Muscle layer of colon (tissue), 2 donors: ENCODE measurements at regions not wholly inside any gene's neighbourhood (a gene's known extent, or its start where the extent isn't known, plus 50 kb on each side); places are given as distances from the start of the nearest gene placed in this dataset.

ENCODE experiments used
- H3K27ac ChIP-seq: one replicate; pipeline ENCODE4 v1.7.0; 2013; ENCODE audit warnings: low read depth, mild to moderate bottlenecking, low read length, moderate library complexity
- H3K27me3 ChIP-seq, 2 donors: one replicate each; pipeline ENCODE4 v1.7.0; 2013; ENCODE audit warnings: low read length in 2 of 2, mild to moderate bottlenecking in 2 of 2; ENCODE audit not compliant: insufficient read depth in 2 of 2, control insufficient read depth in 1 of 2
- H3K36me3 ChIP-seq: one replicate; pipeline ENCODE4 v1.7.0; 2013; ENCODE audit warnings: mild to moderate bottlenecking, low read length; ENCODE audit not compliant: insufficient read depth
- H3K4me1 ChIP-seq: one replicate; pipeline ENCODE4 v1.7.0; 2013; ENCODE audit warnings: mild to moderate bottlenecking, low read length; ENCODE audit not compliant: insufficient read depth
- H3K4me3 ChIP-seq, 2 donors: one replicate each; pipeline ENCODE4 v1.7.0; 2013; ENCODE audit warnings: low read length in 2 of 2, low read depth in 1 of 2, mild to moderate bottlenecking in 1 of 2, moderate library complexity in 1 of 2
- H3K9ac ChIP-seq: one replicate; pipeline ENCODE4 v1.7.0; 2013; ENCODE audit warnings: low read length
- H3K9me3 ChIP-seq: one replicate; pipeline ENCODE4 v1.7.0; 2013; ENCODE audit warnings: mild to moderate bottlenecking, low read length
- donor health status: abdominal sarcoma.
- donor health status: Adenocarcinoma of cecum.

DNA sequence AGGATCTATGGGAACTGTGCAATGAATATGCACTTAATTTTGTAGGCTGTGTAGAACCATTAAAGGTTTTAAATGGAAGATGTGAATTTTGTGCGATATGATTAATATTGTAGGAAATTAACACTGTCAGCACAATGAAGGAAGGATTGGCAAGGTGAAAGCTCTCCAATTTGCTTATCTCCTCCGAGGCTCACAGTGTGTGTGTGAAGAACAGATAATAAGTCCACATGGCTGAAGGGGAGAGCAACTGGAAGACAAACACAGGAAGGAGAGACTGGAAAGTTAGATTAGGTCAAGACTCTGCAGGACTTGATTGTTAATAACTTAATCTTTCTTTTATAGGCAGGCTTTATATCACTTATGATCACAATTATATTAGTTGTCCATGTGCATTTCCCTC lies 269.7 kb upstream of the VRK2 start:
- Histone ChIP-seq H3K9ac (no peak overlapping the region), H3K4me1 (no peaks in the 10 kb centered on the region), H3K27ac (no peak overlapping the region), H3K9me3 (no peaks in the 10 kb centered on the region), H3K4me3 (no peak overlapping the region), H3K36me3 (no peaks in the 10 kb centered on the region), H3K27me3 (no peaks in the 10 kb centered on the region)

DNA sequence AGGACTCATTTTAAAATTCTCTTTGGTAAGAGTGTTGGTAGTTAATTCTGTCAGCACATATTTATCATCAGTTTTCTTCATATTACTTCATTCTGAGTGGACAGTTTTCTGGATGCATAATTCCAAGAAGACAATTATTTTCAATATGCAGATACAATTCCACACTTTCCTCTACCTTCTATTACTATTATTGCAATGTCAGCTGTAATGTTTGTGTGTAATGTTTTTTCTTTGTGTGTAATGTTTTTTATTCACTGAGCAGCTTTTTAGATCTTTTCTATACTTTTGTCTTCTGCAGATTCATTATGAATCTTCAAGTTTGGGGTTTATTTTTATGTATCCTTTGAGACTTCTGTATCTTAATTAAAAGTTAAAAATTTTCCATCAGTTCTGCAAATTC lies 264.0 kb upstream of the VRK2 start:
- H3K4me1 ChIP-seq, result no peaks in the 10 kb centered on the region
- no peaks in the 10 kb centered on the region for H3K36me3 ChIP-seq
- no peak overlapping the region for H3K4me3 ChIP-seq
- no peaks in the 10 kb centered on the region for H3K9me3 ChIP-seq
- H3K9ac ChIP-seq, result no peak overlapping the region
- no peak overlapping the region for H3K27ac ChIP-seq
- no peaks in the 10 kb centered on the region for H3K27me3 ChIP-seq

GRCh38 chr2:57793310-57793709 lies 253.3 kb upstream of the VRK2 start:
- Histone ChIP-seq H3K4me1 (no peaks in the 10 kb centered on the region), H3K36me3 (no peaks in the 10 kb centered on the region), H3K27ac (no peak overlapping the region), H3K4me3 (no peak overlapping the region), H3K9me3 (no peaks in the 10 kb centered on the region), H3K9ac (no peak overlapping the region), H3K27me3 (no peaks in the 10 kb centered on the region)

- no peaks in the 10 kb centered on the region for H3K9me3 ChIP-seq
- H3K4me1 ChIP-seq, result no peaks in the 10 kb centered on the region
- H3K27ac ChIP-seq, result no peak overlapping the region
- no peak overlapping the region for H3K4me3 ChIP-seq
- H3K27me3 ChIP-seq, result no peaks in the 10 kb centered on the region
- no peaks in the 10 kb centered on the region for H3K36me3 ChIP-seq
- H3K9ac ChIP-seq, result no peak overlapping the region
Observed at GRCh38 chr2:57796527-57796926, 250.1 kb upstream of the VRK2 start.

DNA sequence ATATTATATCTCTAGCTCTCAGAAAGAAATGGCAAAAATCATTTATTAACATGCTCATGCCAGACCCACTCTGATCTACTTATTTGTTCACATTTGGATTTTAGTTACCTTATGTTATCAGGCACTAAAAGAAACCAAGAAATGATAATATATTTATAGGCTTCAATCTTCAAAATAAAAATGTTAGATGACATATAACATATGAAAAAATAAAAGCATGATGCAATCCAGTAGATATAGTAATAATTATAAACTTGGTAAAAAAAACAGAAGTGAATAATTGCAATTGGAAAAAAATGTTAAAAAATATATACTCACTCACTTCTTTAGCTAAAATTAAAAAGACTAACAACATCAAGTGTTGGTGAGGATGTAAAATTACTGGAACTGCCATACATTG lies 248.3 kb upstream of the VRK2 start:
- H3K36me3 ChIP-seq, result no peaks in the 10 kb centered on the region
- no peaks in the 10 kb centered on the region for H3K4me1 ChIP-seq
- H3K9me3 ChIP-seq, result no peaks in the 10 kb centered on the region
- no peak overlapping the region for H3K4me3 ChIP-seq
- H3K9ac ChIP-seq, result no peak overlapping the region
- H3K27ac ChIP-seq, result no peak overlapping the region
- no peaks in the 10 kb centered on the region for H3K27me3 ChIP-seq

DNA sequence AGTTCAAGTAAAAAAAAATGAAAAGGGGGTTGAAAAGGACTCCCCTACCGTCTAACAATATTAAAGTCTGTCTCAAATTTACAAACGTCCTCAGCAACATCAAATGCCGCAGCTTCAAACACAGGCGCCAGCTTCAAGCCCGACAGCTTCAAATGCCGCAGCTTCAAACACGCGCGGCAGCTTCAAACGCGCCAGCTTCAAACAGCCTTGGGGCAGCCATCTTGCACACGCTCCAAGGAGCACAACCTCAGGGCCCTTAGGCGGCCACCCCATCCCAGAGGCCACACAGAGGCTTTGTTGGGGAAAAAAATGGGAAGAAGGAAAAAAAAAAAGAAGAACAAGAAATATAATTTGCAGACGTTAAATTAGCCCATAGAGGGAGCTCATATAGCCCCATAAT lies 244.4 kb upstream of the VRK2 start:
- Histone ChIP-seq H3K9me3 (no peaks in the 10 kb centered on the region), H3K9ac (no peak overlapping the region), H3K27ac (no peak overlapping the region), H3K4me3 (no peak overlapping the region), H3K36me3 (no peaks in the 10 kb centered on the region), H3K27me3 (no peaks in the 10 kb centered on the region), H3K4me1 (no peaks in the 10 kb centered on the region)

GRCh38 chr2:57804971-57805370 lies 241.6 kb upstream of the VRK2 start:
- H3K27me3 ChIP-seq, result no peaks in the 10 kb centered on the region
- H3K4me3 ChIP-seq, result no peak overlapping the region
- H3K4me1 ChIP-seq, result no peaks in the 10 kb centered on the region
- H3K36me3 ChIP-seq, result no peaks in the 10 kb centered on the region
- no peak overlapping the region for H3K9ac ChIP-seq
- no peaks in the 10 kb centered on the region for H3K9me3 ChIP-seq
- H3K27ac ChIP-seq, result no peak overlapping the region

DNA sequence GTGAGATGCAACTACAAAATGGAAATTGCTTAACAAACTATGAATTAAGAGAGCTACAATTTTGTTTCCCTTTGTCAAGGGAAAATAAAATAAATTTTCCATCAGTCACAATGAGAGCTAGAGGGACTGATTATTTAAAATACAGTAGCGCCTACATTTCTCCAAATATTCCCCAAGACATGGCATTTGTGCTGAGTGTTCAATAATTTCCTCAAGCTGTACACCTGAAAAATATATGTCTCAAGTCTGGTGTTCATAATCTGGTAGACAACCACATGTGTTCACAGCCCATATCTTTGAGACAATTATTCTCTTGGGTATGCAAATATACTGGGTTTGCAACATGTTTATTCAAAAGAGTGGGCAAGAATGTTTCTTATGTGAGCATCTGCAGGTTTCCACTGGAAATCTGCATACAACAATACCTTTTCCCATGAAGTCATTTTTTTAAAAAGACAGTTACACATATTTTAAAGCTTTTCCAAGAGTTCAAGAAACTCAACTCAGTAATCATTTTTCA lies 240.1 kb upstream of the VRK2 start:
- H3K27me3 ChIP-seq, result no peaks in the 10 kb centered on the region
- H3K36me3 ChIP-seq, result no peaks in the 10 kb centered on the region
- H3K4me3 ChIP-seq, result no peak overlapping the region
- H3K4me1 ChIP-seq, result no peaks in the 10 kb centered on the region
- no peak overlapping the region for H3K27ac ChIP-seq
- H3K9ac ChIP-seq, result no peak overlapping the region
- H3K9me3 ChIP-seq, result no peaks in the 10 kb centered on the region

- Histone ChIP-seq H3K4me1 (no peaks in the 10 kb centered on the region), H3K36me3 (no peaks in the 10 kb centered on the region), H3K27ac (no peak overlapping the region), H3K9me3 (no peaks in the 10 kb centered on the region), H3K4me3 (no peak overlapping the region), H3K9ac (no peak overlapping the region), H3K27me3 (no peaks in the 10 kb centered on the region)
Observed at GRCh38 chr2:57809230-57809629, 237.4 kb upstream of the VRK2 start.

GRCh38 chr2:57821088-57821487 lies 225.5 kb upstream of the VRK2 start:
- H3K4me1 ChIP-seq, result no peaks in the 10 kb centered on the region
- no peaks in the 10 kb centered on the region for H3K9me3 ChIP-seq
- H3K4me3 ChIP-seq, result no peak overlapping the region

GRCh38 chr2:57828221-57828620 lies 218.4 kb upstream of the VRK2 start:
- no peak overlapping the region for H3K4me3 ChIP-seq
- no peak overlapping the region for H3K9ac ChIP-seq
- H3K36me3 ChIP-seq, result no peaks in the 10 kb centered on the region
- no peaks in the 10 kb centered on the region for H3K4me1 ChIP-seq
- H3K27me3 ChIP-seq, result no peaks in the 10 kb centered on the region
- H3K9me3 ChIP-seq, result no peaks in the 10 kb centered on the region
- H3K27ac ChIP-seq, result no peak overlapping the region

More at GRCh38 chr2:57821088-57821487, 225.5 kb upstream of the VRK2 start:
- Histone ChIP-seq H3K27me3 (no peaks in the 10 kb centered on the region), H3K9ac (no peak overlapping the region), H3K36me3 (no peaks in the 10 kb centered on the region), H3K27ac (no peak overlapping the region)

GRCh38 chr2:57834666-57835065 lies 211.9 kb upstream of the VRK2 start:
- H3K36me3 ChIP-seq, result no peaks in the 10 kb centered on the region

More at GRCh38 chr2:57834666-57835065, 211.9 kb upstream of the VRK2 start:
- H3K27ac ChIP-seq, result no peak overlapping the region
- no peaks in the 10 kb centered on the region for H3K4me1 ChIP-seq
- H3K27me3 ChIP-seq, result no peaks in the 10 kb centered on the region
- no peak overlapping the region for H3K4me3 ChIP-seq
- H3K9me3 ChIP-seq, result no peaks in the 10 kb centered on the region
- H3K9ac ChIP-seq, result no peak overlapping the region
